ENCODE measurements at regions not wholly inside any gene's neighbourhood (a gene's known extent, or its start where the extent isn't known, plus 50 kb on each side); places are given as distances from the start of the nearest gene placed in this dataset.

GRCh38 chr2:217749008-217749407, 253.8 kb downstream of the TNS1 start:
- peak; percentile 57 for DNase-seq

DNA sequence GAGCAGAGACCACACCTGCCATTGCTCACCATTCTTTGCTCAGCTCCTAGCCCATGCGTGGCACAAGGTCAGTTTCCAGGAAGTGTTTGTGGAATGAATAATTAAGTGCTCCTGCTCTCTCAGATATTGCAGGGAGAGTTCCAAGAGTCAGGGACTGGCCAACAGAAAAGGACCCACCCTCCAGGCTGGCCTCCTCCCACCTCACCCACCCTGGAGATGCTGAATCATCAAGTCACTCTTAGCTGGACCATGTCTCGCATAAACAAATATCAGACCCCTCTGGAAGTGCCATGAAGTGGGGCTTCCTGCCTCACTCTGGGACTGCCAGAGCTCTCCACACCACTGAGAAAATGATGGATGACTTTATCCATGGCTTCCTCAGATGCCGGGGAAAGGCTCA, 256.0 kb downstream of the TNS1 start:
- no peak for DNase-seq

- DNase-seq, result peak; percentile 73
These were observed 258.6 kb downstream of the TNS1 start for GRCh38 chr2:217743966-217744761.

DNA sequence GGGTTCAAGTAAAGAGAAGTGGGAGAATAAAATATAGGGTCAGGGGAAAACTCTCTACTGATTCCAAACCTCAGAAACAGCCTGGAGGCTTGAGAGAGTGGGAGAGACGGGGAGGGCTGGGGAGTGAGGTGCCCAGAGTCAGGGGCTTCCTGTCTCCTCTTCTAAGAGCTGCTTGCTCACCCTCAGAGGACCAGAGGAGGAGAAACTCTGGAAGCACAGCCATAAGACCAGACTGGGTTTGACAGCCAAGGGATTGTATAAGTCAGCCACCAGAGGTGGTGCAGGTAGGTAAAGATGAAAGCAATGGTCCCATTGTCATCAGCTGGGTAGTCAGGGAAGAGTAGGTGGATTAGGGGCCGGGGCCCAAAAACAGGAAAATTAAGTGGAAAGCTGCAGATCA, 259.4 kb downstream of the TNS1 start:
- no peak for DNase-seq

DNA sequence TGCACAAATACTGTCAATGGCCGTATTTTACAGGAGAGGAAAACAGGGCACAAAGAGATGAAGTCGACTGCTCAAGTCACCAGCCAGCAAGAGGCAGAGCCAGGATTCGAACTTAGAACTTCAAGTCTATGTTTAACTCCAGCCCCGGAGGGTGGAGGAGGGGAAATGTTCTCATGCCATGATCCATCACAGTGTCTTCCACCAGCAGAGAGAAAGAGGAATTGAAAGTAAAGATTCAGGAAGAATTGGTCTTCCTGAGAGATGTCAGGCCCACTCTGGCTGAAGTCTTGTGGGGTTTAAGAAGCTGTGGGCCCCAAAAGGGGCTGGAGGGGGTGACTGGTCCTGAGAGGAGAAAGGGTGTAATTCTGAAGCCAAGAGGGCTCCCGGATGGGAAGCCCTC, 260.0 kb downstream of the TNS1 start:
- no peak for DNase-seq

DNA sequence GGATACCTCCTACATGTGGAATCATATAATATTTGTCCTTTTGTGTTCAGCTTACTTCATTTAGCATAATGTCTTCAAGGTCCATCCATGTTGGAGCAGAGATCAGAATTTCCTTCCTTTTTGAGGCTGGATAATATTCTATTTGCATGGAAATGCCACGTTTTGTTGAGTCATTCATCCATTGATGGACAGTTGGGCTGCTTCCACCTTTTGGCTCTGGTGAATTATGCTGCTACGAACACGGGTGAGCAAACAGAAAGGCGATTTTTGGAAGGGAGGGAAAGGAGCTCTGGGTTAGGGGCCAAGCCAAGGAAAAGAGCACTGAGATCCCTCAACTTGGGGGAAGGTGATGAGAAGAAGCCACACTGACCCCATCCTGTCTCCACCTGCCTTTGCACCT, 260.5 kb downstream of the TNS1 start:
- no peak for DNase-seq

- DNase-seq, result no peak
These were observed 261.3 kb downstream of the TNS1 start for GRCh38 chr2:217741381-217741955.

- DNase-seq, result peak; percentile 68
These were observed 262.0 kb downstream of the TNS1 start for GRCh38 chr2:217740756-217741155.

GRCh38 chr2:217740178-217740577, 262.6 kb downstream of the TNS1 start:
- no peak for DNase-seq

- DNase-seq, result no peak
These were observed 263.1 kb downstream of the TNS1 start for GRCh38 chr2:217739741-217740140.

DNA sequence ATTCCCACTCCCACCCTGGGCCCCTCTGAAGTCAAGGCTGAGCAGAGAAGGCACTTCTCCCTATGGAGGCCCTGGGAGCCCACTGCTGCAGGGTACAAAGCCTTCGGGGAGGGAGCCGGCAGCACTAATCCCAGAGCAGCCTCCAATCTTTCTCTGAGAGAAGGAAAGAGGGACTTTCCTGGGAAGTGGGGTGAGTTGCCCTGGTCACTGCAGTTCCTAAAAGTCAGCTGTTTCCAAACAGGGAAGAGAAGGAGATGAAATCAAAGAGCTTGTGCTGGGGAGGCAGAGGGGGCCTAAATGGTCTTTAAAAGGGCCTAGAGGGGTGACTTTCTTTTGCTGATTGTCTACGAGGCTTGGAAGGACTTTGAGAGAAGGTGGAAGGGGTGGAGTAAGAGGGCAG, 264.7 kb downstream of the TNS1 start:
- peak; percentile 9 for DNase-seq

- DNase-seq, result peak; percentile 17
These were observed 265.8 kb downstream of the TNS1 start for GRCh38 chr2:217736776-217737550.

DNA sequence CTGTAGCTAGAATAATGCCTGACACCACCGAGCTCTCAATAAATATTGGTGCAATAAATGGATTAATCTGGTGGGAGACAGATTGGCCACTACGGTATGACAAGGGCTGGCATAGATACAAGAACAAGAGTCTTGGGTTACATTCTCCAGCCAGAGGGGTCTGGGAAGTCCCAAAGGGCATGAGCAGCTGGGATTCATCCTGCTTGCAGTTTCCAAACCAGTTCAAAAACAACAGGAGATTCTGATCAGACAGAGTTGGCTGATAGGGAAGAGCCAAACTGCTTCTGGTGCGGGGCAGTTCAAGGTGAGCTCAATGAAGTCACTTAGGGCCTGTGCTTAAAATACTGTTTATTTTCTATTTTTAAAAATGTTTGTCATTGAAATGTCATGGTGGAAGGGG, 266.9 kb downstream of the TNS1 start:
- peak; percentile 11 for DNase-seq

DNA sequence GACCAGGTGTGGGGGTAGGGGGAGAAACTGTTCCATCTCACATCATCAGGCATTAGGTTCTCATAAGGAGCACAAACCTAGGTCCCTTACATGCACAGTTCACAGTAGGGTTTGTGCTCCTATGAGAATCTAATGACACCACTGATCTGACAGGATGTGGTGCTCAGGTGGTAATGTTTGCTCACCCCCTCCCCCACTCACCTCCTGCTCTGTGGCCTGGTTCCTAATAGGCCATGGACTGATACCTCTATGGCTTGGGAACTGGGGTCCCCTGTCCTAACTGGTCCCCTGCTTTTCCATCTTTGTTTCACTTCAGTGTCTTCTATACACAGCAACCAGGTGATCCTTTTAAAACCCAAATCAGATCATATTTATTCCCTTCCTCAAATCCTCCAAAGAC, 267.8 kb downstream of the TNS1 start:
- no peak for DNase-seq

- no peak for DNase-seq
These were observed 269.3 kb downstream of the TNS1 start for GRCh38 chr2:217733461-217733860.

- DNase-seq, result peak; percentile 59
These were observed 269.8 kb downstream of the TNS1 start for GRCh38 chr2:217732992-217733391.

DNA sequence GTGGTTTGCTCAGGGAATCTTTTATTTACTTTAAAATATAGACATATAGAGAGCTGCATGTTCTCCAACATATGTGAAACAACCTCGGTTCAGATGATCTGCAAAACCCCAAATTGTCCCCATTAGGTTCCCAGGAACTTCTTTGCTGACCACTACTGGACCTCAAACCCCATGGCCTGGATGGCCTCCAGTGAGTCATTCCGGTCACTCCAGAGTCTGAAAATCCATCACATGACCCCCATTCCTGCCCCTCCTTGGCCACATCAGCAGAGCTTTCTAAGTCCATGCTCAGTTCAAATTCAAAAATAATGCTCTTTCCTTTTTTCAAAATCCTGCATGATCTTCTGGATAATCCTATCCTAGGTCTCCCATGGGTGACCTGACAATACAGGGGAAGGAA, 271.0 kb downstream of the TNS1 start:
- peak; percentile 65 for DNase-seq

DNA sequence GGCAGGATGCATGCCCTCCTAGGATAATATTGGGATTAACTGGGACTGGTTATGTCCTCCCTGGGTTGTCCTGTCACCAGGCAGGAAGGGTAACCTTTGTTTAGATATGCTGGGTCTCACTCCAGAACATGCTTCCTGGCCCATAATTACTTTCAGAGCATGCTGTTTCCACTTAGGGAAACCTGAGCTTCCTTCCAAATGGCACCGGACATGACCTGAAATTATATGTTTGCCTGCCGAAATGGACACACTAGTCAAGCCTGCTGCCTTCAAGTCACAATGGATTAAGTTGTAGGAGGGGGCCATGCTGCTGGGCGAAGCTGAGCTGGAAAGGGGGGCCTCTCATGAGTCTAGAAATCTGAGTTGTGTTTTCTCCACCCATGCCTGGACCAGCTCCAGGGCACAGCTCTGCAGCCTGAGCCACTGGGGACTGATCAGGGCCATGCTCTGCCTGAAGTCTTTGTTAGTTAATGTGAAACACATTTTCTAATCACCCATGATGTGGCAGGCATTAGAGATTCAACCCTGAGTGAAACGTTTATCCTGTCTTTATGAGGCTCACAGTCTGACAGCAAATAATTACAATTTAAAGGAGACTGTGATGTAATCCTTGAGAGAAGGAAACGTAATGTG, 273.3 kb downstream of the TNS1 start:
- DNase-seq, result peak; percentile 86

DNA sequence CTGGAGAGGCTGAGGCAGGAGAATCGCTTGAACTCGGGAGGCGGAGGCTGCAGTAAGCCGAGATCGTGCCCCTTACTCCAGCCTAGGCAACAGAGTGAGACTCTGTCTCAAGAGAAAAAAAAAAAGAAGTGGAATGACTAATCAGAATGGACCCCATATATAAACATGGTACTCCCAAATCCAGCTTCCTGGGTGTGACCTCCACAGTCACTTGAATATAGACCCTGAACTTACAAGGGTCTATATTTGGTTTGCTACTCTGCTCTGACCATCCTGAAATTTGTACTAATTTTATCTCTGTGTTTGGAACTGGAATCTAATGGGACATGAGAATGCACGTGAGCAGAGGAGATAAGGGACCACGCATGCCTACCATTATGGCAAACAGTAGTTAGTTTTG, 275.0 kb downstream of the TNS1 start:
- no peak for DNase-seq

- DNase-seq, result no peak
These were observed 277.4 kb downstream of the TNS1 start for GRCh38 chr2:217725409-217725808.

DNA sequence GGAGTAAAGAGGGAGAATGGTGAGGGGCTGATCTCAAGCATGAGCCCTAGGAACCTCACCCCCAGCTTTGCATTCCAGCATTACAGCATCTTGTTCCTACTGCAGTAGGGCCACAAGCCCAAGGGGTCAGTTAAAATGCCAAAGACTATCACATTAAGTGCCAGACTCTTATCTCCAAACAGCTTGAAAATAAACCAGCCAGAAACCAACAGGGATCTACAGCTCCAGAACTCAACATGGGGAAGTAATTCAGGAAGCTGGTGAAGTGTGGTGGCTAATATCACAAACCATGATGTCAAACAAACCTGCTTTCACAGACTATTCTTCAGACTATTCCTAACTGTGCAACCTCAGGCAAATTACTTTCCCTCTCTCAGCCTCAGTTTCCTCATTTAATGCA, 278.3 kb downstream of the TNS1 start:
- no peak for DNase-seq

GRCh38 chr2:217723981-217724380, 278.8 kb downstream of the TNS1 start:
- no peak for DNase-seq

- no peak for DNase-seq
These were observed 279.8 kb downstream of the TNS1 start for GRCh38 chr2:217722883-217723472.
